Panc1 (cell line): ENCODE measurements at regions not wholly inside any gene's neighbourhood (a gene's known extent, or its start where the extent isn't known, plus 50 kb on each side); places are given as distances from the start of the nearest gene placed in this dataset.

Experiments
- ATAC-seq: fragments of 200-7000 bp; cut with Tn5 transposase; 2 replicates; pipeline ENCODE4 v1.9.1; 2020; ENCODE audit warnings: mild to moderate bottlenecking, moderate library complexity
- BruUV-seq: library from RNA; stranded (reverse); fragments of 400-500 nt; replicated peaks from 2 replicates; lab custom pipeline; 2021; lab: Mats Ljungman, UMichigan
- CTCF ChIA-PET: fragments of 300-600 bp; sonication (Branson Sonifier 250); formaldehyde crosslinking; loops from one replicate; lab custom pipeline; 2022; ENCODE audit warnings: antibody characterized with exemption; lab: Charles Lee
- POLR2A ChIA-PET: fragments of 300-600 bp; sonication (Branson Sonifier 250); formaldehyde crosslinking; loops from one replicate; lab custom pipeline; 2022; ENCODE audit warnings: antibody characterized with exemption; lab: Charles Lee
- DNase-seq: peaks from one replicate; pipeline ENCODE4 v3.0.0-alpha.2; 2010; ENCODE audit warnings: low read depth, low spot score
- H3K27ac ChIP-seq: 2 replicates; pipeline ENCODE4 v1.5.1; 2011; ENCODE audit warnings: mild to moderate bottlenecking, low read length, inconsistent platforms
- H3K27me3 ChIP-seq: fragments of 200-500 bp; sonication (Bioruptor generic); 2 replicates; pipeline ENCODE4 v1.6.0; 2014; ENCODE audit warnings: low read length, inconsistent platforms; ENCODE audit not compliant: control insufficient read depth, insufficient read depth
- H3K36me3 ChIP-seq: fragments of 200-500 bp; sonication (Bioruptor generic); 2 replicates; pipeline ENCODE4 v1.5.1; 2014; ENCODE audit warnings: inconsistent platforms, mild to moderate bottlenecking, low read length, moderate library complexity; ENCODE audit not compliant: control insufficient read depth, insufficient read depth
- H3K4me1 ChIP-seq: 2 replicates; pipeline ENCODE4 v1.5.1; 2011; ENCODE audit warnings: inconsistent platforms, mild to moderate bottlenecking, low read length, moderate library complexity; ENCODE audit not compliant: control insufficient read depth, insufficient read depth
- H3K4me3 ChIP-seq, 2 experiments: 2 replicates each; pipeline ENCODE4 v1.5.1; 2011 to 2012; ENCODE audit warnings: low read depth in 2 of 2, low read length in 2 of 2, mild to moderate bottlenecking in 2 of 2, inconsistent platforms in 1 of 2, moderate library complexity in 1 of 2
- H3K9me3 ChIP-seq: fragments of 200-500 bp; sonication (Bioruptor generic); 2 replicates; pipeline ENCODE4 v1.5.1; 2014; ENCODE audit warnings: low read depth, mild to moderate bottlenecking, inconsistent platforms, low read length, moderate library complexity; ENCODE audit not compliant: control insufficient read depth, insufficient read depth
- CTCF ChIP-seq: fragments of 450-650 bp; IDR thresholded peaks from 2 replicates; pipeline ENCODE4 v1.5.1; 2017; ENCODE audit warnings: mild to moderate bottlenecking
- POLR2AphosphoS5 ChIP-seq: IDR thresholded peaks from 2 replicates; pipeline ENCODE4 v1.6.1; 2012; ENCODE audit warnings: mild to moderate bottlenecking, low read depth, low read length, moderate library complexity
- REST ChIP-seq, 2 experiments: IDR thresholded peaks; 2 replicates each; pipeline ENCODE4 v1.6.1; 2011 to 2012; ENCODE audit warnings: low read depth in 2 of 2, control low read depth in 1 of 2, low read length in 1 of 2, mild to moderate bottlenecking in 1 of 2, moderate library complexity in 1 of 2; ENCODE audit not compliant: insufficient read depth in 1 of 2
- SIN3A ChIP-seq: IDR thresholded peaks from 2 replicates; pipeline ENCODE4 v1.6.1; 2012; ENCODE audit warnings: low read depth, mild to moderate bottlenecking, low read length, moderate library complexity, borderline replicate concordance; ENCODE audit not compliant: insufficient read depth
- TCF7L2 ChIP-seq: IDR thresholded peaks from 2 replicates; pipeline ENCODE4 v1.6.1; 2011; ENCODE audit warnings: mild to moderate bottlenecking, low read depth, low read length, inconsistent platforms
- in situ Hi-C: cut with HindIII; loops from 2 replicates; pipeline ENCODE4 v1.10.0; 2016; ENCODE audit warnings: low sequenced_read_pairs, low pct_unique_long_range_greater_than_20kb
- intact Hi-C: fragments of 100-400 bp; cut with micrococcal nuclease; formaldehyde crosslinking; loops from one replicate; pipeline ENCODE4 v1.10.0; 2022; ENCODE audit not compliant: unreplicated experiment

GRCh38 chr4:177778623-177779022, 336.4 kb upstream of the AGA start:
- ChIA-PET CTCF (no interaction called here), POLR2A (no interaction called here)
- no peaks in the 10 kb centered on the region for H3K9me3 ChIP-seq
- no peaks in the 10 kb centered on the region for H3K4me1 ChIP-seq
- in situ Hi-C loops = no loop called here
- H3K36me3 ChIP-seq = no peaks in the 10 kb centered on the region
- intact Hi-C loops = no loop called here
- TF ChIP-seq CTCF (no peak), REST (IDR thresholded peaks at IDR 0.05; ENCODE audit: insufficient read depth in 1 of 2, low read depth in 2 of 2, low read length in 1 of 2) (no peak)
- H3K4me3 ChIP-seq = no peak overlapping the region
- no TSS peak for BruUV-seq
- DNase-seq (no peak), ATAC-seq (no peak)
- H3K27ac ChIP-seq = no peak overlapping the region
- no peaks in the 10 kb centered on the region for H3K27me3 ChIP-seq

GRCh38 chr4:177785000-177785399, 342.8 kb upstream of the AGA start:
- DNase-seq = no peak
- Histone ChIP-seq H3K9me3 (no peaks in the 10 kb centered on the region), H3K36me3 (no peaks in the 10 kb centered on the region), H3K4me1 (no peaks in the 10 kb centered on the region), H3K27me3 (no peaks in the 10 kb centered on the region), H3K4me3 (no peak overlapping the region), H3K27ac (no peak overlapping the region)
- ChIA-PET CTCF (no interaction called here), POLR2A (no interaction called here)
- ATAC-seq = no peak
- intact Hi-C loops (no loop called here), in situ Hi-C loops (no loop called here)
- no TSS peak for BruUV-seq
- no peak for TF ChIP-seq SIN3A
- TF ChIP-seq CTCF = no peak
- TF ChIP-seq TCF7L2 = no peak
- TF ChIP-seq REST (IDR thresholded peaks at IDR 0.05; ENCODE audit: insufficient read depth in 1 of 2, low read depth in 2 of 2, low read length in 1 of 2) = no peak
- no peak for TF ChIP-seq POLR2AphosphoS5
